PC-9 (cell line): ENCODE measurements at regions not wholly inside any gene's neighbourhood (a gene's known extent, or its start where the extent isn't known, plus 50 kb on each side); places are given as distances from the start of the nearest gene placed in this dataset.

Experiments
- CTCF ChIP-seq: fragments of 200-600 bp; sonication (generic); conservative IDR thresholded peaks from 2 replicates; pipeline ENCODE4 v1.6.1; 2017; ENCODE audit warnings: mixed run types, antibody characterized with exemption, mild to moderate bottlenecking, moderate library complexity
- EZH2 ChIP-seq: fragments of 200-600 bp; sonication (generic); IDR thresholded peaks from 2 replicates; pipeline ENCODE4 v1.8.0; 2017; ENCODE audit warnings: antibody characterized with exemption, low read depth

GRCh38 chr9:23117616-23118015 lies 671.0 kb downstream of the DMRTA1 start:
- TF ChIP-seq EZH2 (no peak), CTCF (no peak)
